NT2/D1 (cell line): ENCODE measurements at regions not wholly inside any gene's neighbourhood (a gene's known extent, or its start where the extent isn't known, plus 50 kb on each side); places are given as distances from the start of the nearest gene placed in this dataset.

ENCODE experiments used
- SUZ12 ChIP-seq: IDR thresholded peaks from 2 replicates; pipeline ENCODE4 v1.6.1; 2011; ENCODE audit not compliant: insufficient read length, insufficient read depth; ENCODE audit errors: extremely low read depth
- YY1 ChIP-seq: IDR thresholded peaks from 2 replicates; pipeline ENCODE4 v1.6.1; 2011; ENCODE audit not compliant: insufficient read length, insufficient read depth
- ZNF274 ChIP-seq: IDR thresholded peaks from 2 replicates; pipeline ENCODE4 v1.6.1; 2011; ENCODE audit warnings: mild to moderate bottlenecking, low read depth, low read length

GRCh38 chr4:122086338-122087065 is 65.6 kb upstream of the BLTP1 start:
- TF ChIP-seq YY1, result no peak
- TF ChIP-seq SUZ12, result no peak
- no peak for TF ChIP-seq ZNF274
